H9 (cell line): ENCODE measurements at regions not wholly inside any gene's neighbourhood (a gene's known extent, or its start where the extent isn't known, plus 50 kb on each side); places are given as distances from the start of the nearest gene placed in this dataset.
A peak's percentile ranks its signal among the peaks of the same experiment; 100 is the strongest.

Experiments used
- DNase-seq: peaks from one replicate; pipeline ENCODE4 v3.0.0-alpha.2; 2017
- H2AFZ ChIP-seq: one replicate; pipeline ENCODE4 v1.6.1; 2013; ENCODE audit warnings: mild to moderate bottlenecking, low read length, control low read depth, moderate library complexity
- H2AK5ac ChIP-seq: 2 replicates; pipeline ENCODE4 v1.6.1; 2013; ENCODE audit warnings: low read length, control low read depth, mixed read lengths; ENCODE audit not compliant: insufficient read length
- H2BK120ac ChIP-seq: one replicate; pipeline ENCODE4 v1.6.1; 2013; ENCODE audit warnings: low read depth, mild to moderate bottlenecking, low read length, control low read depth, inconsistent platforms; ENCODE audit not compliant: poor library complexity, severe bottlenecking
- H2BK12ac ChIP-seq: 2 replicates; pipeline ENCODE4 v1.6.1; 2013; ENCODE audit warnings: low read length, control low read depth, mixed read lengths, low read depth; ENCODE audit not compliant: insufficient read length
- H2BK15ac ChIP-seq: 2 replicates; pipeline ENCODE4 v1.6.1; 2013; ENCODE audit warnings: low read depth, low read length, control low read depth
- H2BK20ac ChIP-seq: one replicate; pipeline ENCODE4 v1.6.1; 2013; ENCODE audit warnings: low read depth, mild to moderate bottlenecking, low read length, control low read depth, inconsistent platforms; ENCODE audit not compliant: poor library complexity, severe bottlenecking
- H2BK5ac ChIP-seq: 2 replicates; pipeline ENCODE4 v1.6.1; 2013; ENCODE audit warnings: low read length, control low read depth, mixed read lengths; ENCODE audit not compliant: insufficient read length
- H3K14ac ChIP-seq: 2 replicates; pipeline ENCODE4 v1.6.1; 2013; ENCODE audit warnings: low read length, control low read depth; ENCODE audit not compliant: insufficient read depth
- H3K18ac ChIP-seq: 2 replicates; pipeline ENCODE4 v1.6.1; 2013; ENCODE audit warnings: low read depth, mild to moderate bottlenecking, mixed read lengths, low read length, control low read depth; ENCODE audit not compliant: insufficient read length
- H3K23ac ChIP-seq: 2 replicates; pipeline ENCODE4 v1.6.1; 2013; ENCODE audit warnings: low read length, control low read depth, mixed read lengths, low read depth; ENCODE audit not compliant: insufficient read length
- H3K23me2 ChIP-seq: 2 replicates; pipeline ENCODE4 v1.6.1; 2013; ENCODE audit warnings: low read depth, mild to moderate bottlenecking, mixed read lengths, low read length, control low read depth; ENCODE audit not compliant: insufficient read length, poor library complexity, severe bottlenecking
- H3K27ac ChIP-seq: 2 replicates; pipeline ENCODE4 v1.5.1; 2013; ENCODE audit warnings: low read length, control low read depth, mixed read lengths, low read depth; ENCODE audit not compliant: insufficient read length
- H3K27me3 ChIP-seq: 2 replicates; pipeline ENCODE4 v1.6.1; 2013; ENCODE audit warnings: low read length, control low read depth, inconsistent platforms; ENCODE audit not compliant: insufficient read depth
- H3K4ac ChIP-seq: 2 replicates; pipeline ENCODE4 v1.6.1; 2013; ENCODE audit warnings: low read depth, mild to moderate bottlenecking, control low read depth, inconsistent platforms, low read length, moderate library complexity
- H3K4me1 ChIP-seq: 2 replicates; pipeline ENCODE4 v1.6.1; 2013; ENCODE audit warnings: low read length, control low read depth, inconsistent platforms; ENCODE audit not compliant: insufficient read depth
- H3K4me2 ChIP-seq: 2 replicates; pipeline ENCODE4 v1.6.1; 2013; ENCODE audit warnings: low read length, control low read depth, mixed read lengths; ENCODE audit not compliant: insufficient read length, insufficient read depth
- H3K56ac ChIP-seq: 2 replicates; pipeline ENCODE4 v1.6.1; 2013; ENCODE audit warnings: low read depth, mild to moderate bottlenecking, mixed read lengths, low read length, control low read depth; ENCODE audit not compliant: insufficient read length
- H3K79me1 ChIP-seq: 2 replicates; pipeline ENCODE4 v1.6.1; 2013; ENCODE audit warnings: low read depth, mild to moderate bottlenecking, moderate library complexity, low read length, control low read depth, inconsistent platforms; ENCODE audit not compliant: insufficient read depth, poor library complexity, severe bottlenecking
- H3K79me2 ChIP-seq: 2 replicates; pipeline ENCODE4 v1.6.1; 2013; ENCODE audit warnings: low read length, control low read depth, inconsistent platforms; ENCODE audit not compliant: insufficient read depth
- H3K9ac ChIP-seq: 2 replicates; pipeline ENCODE4 v1.6.1; 2013; ENCODE audit warnings: low read length, control low read depth, mixed read lengths; ENCODE audit not compliant: insufficient read length; ENCODE audit errors: extremely low read depth
- H3K9me3 ChIP-seq: one replicate; pipeline ENCODE4 v1.6.1; 2013; ENCODE audit warnings: low read depth, low read length, inconsistent platforms; ENCODE audit not compliant: control insufficient read depth
- H3T11ph ChIP-seq: one replicate; pipeline ENCODE4 v1.6.1; 2013; ENCODE audit warnings: mild to moderate bottlenecking, low read length, control low read depth, inconsistent platforms
- H4K20me1 ChIP-seq: one replicate; pipeline ENCODE4 v1.6.1; 2013; ENCODE audit not compliant: control insufficient read depth, insufficient read length, insufficient read depth
- H4K5ac ChIP-seq: 2 replicates; pipeline ENCODE4 v1.6.1; 2013; ENCODE audit warnings: low read depth, mild to moderate bottlenecking, mixed read lengths, low read length, control low read depth; ENCODE audit not compliant: insufficient read length
- H4K8ac ChIP-seq: replicated peaks from 2 replicates; pipeline ENCODE4 v1.6.1; 2013; ENCODE audit warnings: low read length, control low read depth, mixed read lengths, low read depth; ENCODE audit not compliant: insufficient read length
- H4K91ac ChIP-seq: 2 replicates; pipeline ENCODE4 v1.6.1; 2013; ENCODE audit warnings: low read depth, mild to moderate bottlenecking, moderate library complexity, mixed read lengths, low read length, control low read depth; ENCODE audit not compliant: insufficient read length
- H3K27ac Mint-ChIP-seq, 3 experiments: 2 replicates in 2 of 3; 3 replicates in 1 of 3; pipeline ENCODE4 v1.8.0; 2020 to 2021; ENCODE audit warnings: mixed read lengths in 3 of 3, mild to moderate bottlenecking in 1 of 3, moderate library complexity in 1 of 3
- H3K27me3 Mint-ChIP-seq: 2 replicates; pipeline ENCODE4 v1.8.0; 2021; ENCODE audit warnings: low read depth, mild to moderate bottlenecking, moderate library complexity, mixed read lengths
- H3K36me3 Mint-ChIP-seq, 3 experiments: 2 replicates in 2 of 3; 3 replicates in 1 of 3; pipeline ENCODE4 v1.8.0; 2020 to 2021; ENCODE audit warnings: low read depth in 3 of 3, mixed read lengths in 3 of 3; ENCODE audit not compliant: insufficient read depth in 1 of 3
- H3K4me1 Mint-ChIP-seq, 2 experiments: 2 replicates each; pipeline ENCODE4 v1.8.0; 2020; ENCODE audit warnings: mixed read lengths in 2 of 2
- H3K4me3 Mint-ChIP-seq, 2 experiments: 2 replicates in 1 of 2; 3 replicates in 1 of 2; pipeline ENCODE4 v1.8.0; 2020 to 2021; ENCODE audit warnings: mild to moderate bottlenecking in 2 of 2, mixed read lengths in 2 of 2, moderate library complexity in 1 of 2
- H3K9me3 Mint-ChIP-seq, 2 experiments: 2 replicates in 1 of 2; 3 replicates in 1 of 2; pipeline ENCODE4 v1.8.0; 2020; ENCODE audit warnings: mild to moderate bottlenecking in 2 of 2, mixed read lengths in 2 of 2, moderate library complexity in 1 of 2
- WGBS: extraction: QIAGEN DNeasy Blood & Tissue Kit; methylation state at CpG from one replicate; pipeline ENCODE4 v1.1.7; 2013; ENCODE audit warnings: missing lambda C conversion rate, low lambda C conversion rate, mixed read lengths; ENCODE audit not compliant: insufficient read length; ENCODE audit errors: extremely low coverage; 5-methylcytosine and 5-hydroxymethylcytosine counted together
- TF ChIP-seq, protein P1 (sequence below): fragments of 200-600 bp; sonication (generic); conservative IDR thresholded peaks from 3 replicates; pipeline ENCODE4 v1.8.0; 2021; ENCODE audit warnings: antibody characterized with exemption, mild to moderate bottlenecking

DNA sequence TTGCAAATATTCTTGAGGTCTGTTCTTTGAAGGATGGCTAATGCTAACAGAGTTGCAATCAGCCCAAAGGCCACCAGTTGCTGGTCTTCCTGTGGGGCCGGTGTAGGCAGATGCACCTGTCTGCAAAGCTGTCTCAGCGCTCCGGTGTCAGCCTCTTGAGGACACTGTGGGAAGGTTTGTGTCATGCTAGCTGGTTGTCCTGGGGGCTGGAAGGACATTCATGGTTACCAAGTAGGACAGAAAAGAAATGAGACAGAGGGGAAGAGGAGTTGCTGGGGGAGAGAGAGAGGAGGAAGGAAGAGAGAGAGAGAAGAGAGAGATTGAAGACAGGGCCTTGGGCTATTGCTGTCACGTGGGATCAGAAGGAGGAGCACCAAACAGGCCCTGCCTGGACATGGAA is 639.6 kb upstream of the HS6ST1 start:
- no peaks in the 10 kb centered on the region for H3K79me2 ChIP-seq
- DNase-seq, result no peak
- H3K4ac ChIP-seq, result no peak overlapping the region
- Mint-ChIP-seq H3K9me3 (peaks cover 14 to 25% of the 10 kb centered on the region in 2 experiments), H3K4me1 (no peaks in the 10 kb centered on the region), H3K27me3 (no peaks in the 10 kb centered on the region), H3K4me3 (no peak overlapping the region), H3K36me3 (peaks cover 0 to 13% (median 3%) of the 10 kb centered on the region in 3 experiments; a peak in 3 of 7 replicates), H3K27ac (peak overlapping the region in 1 of 3 experiments; percentile 70; a peak in 1 of 7 replicates)
- H3K56ac ChIP-seq, result no peak overlapping the region
- H2AFZ ChIP-seq, result no peak overlapping the region
- H2BK120ac ChIP-seq, result no peak overlapping the region
- no peaks in the 10 kb centered on the region for H3K4me1 ChIP-seq
- no peak overlapping the region for H2BK12ac ChIP-seq
- no peaks in the 10 kb centered on the region for H3K27me3 ChIP-seq
- H3K23me2 ChIP-seq, result no peaks in the 10 kb centered on the region
- no peaks in the 10 kb centered on the region for H3K9me3 ChIP-seq
- no peak overlapping the region for H3K14ac ChIP-seq
- H3K79me1 ChIP-seq, result no peaks in the 10 kb centered on the region
- H4K8ac ChIP-seq, result no peak overlapping the region
- H4K5ac ChIP-seq, result no peak overlapping the region
- no peak overlapping the region for H3K4me2 ChIP-seq
- H4K91ac ChIP-seq, result no peak overlapping the region
- TF ChIP-seq, protein P1, sequence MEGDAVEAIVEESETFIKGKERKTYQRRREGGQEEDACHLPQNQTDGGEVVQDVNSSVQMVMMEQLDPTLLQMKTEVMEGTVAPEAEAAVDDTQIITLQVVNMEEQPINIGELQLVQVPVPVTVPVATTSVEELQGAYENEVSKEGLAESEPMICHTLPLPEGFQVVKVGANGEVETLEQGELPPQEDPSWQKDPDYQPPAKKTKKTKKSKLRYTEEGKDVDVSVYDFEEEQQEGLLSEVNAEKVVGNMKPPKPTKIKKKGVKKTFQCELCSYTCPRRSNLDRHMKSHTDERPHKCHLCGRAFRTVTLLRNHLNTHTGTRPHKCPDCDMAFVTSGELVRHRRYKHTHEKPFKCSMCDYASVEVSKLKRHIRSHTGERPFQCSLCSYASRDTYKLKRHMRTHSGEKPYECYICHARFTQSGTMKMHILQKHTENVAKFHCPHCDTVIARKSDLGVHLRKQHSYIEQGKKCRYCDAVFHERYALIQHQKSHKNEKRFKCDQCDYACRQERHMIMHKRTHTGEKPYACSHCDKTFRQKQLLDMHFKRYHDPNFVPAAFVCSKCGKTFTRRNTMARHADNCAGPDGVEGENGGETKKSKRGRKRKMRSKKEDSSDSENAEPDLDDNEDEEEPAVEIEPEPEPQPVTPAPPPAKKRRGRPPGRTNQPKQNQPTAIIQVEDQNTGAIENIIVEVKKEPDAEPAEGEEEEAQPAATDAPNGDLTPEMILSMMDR, result no peak
- no peak overlapping the region for H3K18ac ChIP-seq
- H4K20me1 ChIP-seq, result no peaks in the 10 kb centered on the region
- H3K23ac ChIP-seq, result no peak overlapping the region
- no peak overlapping the region for H2BK15ac ChIP-seq
- no peak overlapping the region for H3T11ph ChIP-seq
- no CpG with 5 or more reads among the region's 4 CpGs for WGBS
- no peak overlapping the region for H3K9ac ChIP-seq
- H2BK5ac ChIP-seq, result no peak overlapping the region
- no peak overlapping the region for H3K27ac ChIP-seq
- H2AK5ac ChIP-seq, result no peak overlapping the region
- H2BK20ac ChIP-seq, result no peak overlapping the region
